ENCODE measurements at regions not wholly inside any gene's neighbourhood (a gene's known extent, or its start where the extent isn't known, plus 50 kb on each side); places are given as distances from the start of the nearest gene placed in this dataset.

GRCh38 chr5:159695741-159696294 is 220.5 kb upstream of the ADRA1B start:
- H3K9ac ChIP-seq (ENCODE audit: insufficient read depth in 1 of 2, low read length in 2 of 2), result no peak overlapping the region
- WGBS, 2 donors, result 70 to 75% methylated on average over 5 of the region's 5 CpGs
- H3K27me3 ChIP-seq (ENCODE audit: control insufficient read depth in 3 of 3, insufficient read depth in 3 of 3, low read length in 2 of 3), result no peaks in the 10 kb centered on the region
- no peak overlapping the region for H3K4me3 ChIP-seq
- DNase-seq, result peak in 1 of 3 donors; percentile 7
- H3K36me3 ChIP-seq (ENCODE audit: control insufficient read depth in 4 of 4, insufficient read depth in 4 of 4, low read length in 4 of 4), result no peaks in the 10 kb centered on the region
- H3K27ac ChIP-seq (ENCODE audit: low read depth in 1 of 2, low read length in 1 of 2), result no peak overlapping the region
- TF ChIP-seq CTCF (IDR thresholded peaks at IDR 0.05; ENCODE audit: control extremely low read depth, extremely low read depth), result no peak
- peaks cover 0 to 2% (median 0%) of the 10 kb centered on the region in 4 donors for H3K9me3 ChIP-seq (ENCODE audit: control insufficient read depth in 4 of 4, insufficient read depth in 3 of 4, low read length in 3 of 4)
- ATAC-seq (ENCODE audit: insufficient read depth, low FRiP score), result no peak
- H3K4me1 ChIP-seq (ENCODE audit: control insufficient read depth in 5 of 5, insufficient read depth in 5 of 5, low read length in 5 of 5), result no peaks in the 10 kb centered on the region

GRCh38 chr5:159697530-159697929 is 218.8 kb upstream of the ADRA1B start:
- H3K9me3 ChIP-seq (ENCODE audit: control insufficient read depth in 4 of 4, insufficient read depth in 3 of 4, low read length in 3 of 4), result no peaks in the 10 kb centered on the region
- no peak overlapping the region for H3K27ac ChIP-seq (ENCODE audit: low read depth in 1 of 2, low read length in 1 of 2)
- no peak for ATAC-seq (ENCODE audit: insufficient read depth, low FRiP score)
- no peak overlapping the region for H3K4me3 ChIP-seq
- H3K27me3 ChIP-seq (ENCODE audit: control insufficient read depth in 3 of 3, insufficient read depth in 3 of 3, low read length in 2 of 3), result no peaks in the 10 kb centered on the region
- TF ChIP-seq CTCF (IDR thresholded peaks at IDR 0.05; ENCODE audit: control extremely low read depth, extremely low read depth), result no peak
- no peaks in the 10 kb centered on the region for H3K36me3 ChIP-seq (ENCODE audit: control insufficient read depth in 4 of 4, insufficient read depth in 4 of 4, low read length in 4 of 4)
- no peak overlapping the region for H3K9ac ChIP-seq (ENCODE audit: insufficient read depth in 1 of 2, low read length in 2 of 2)
- no peak for DNase-seq
- no peaks in the 10 kb centered on the region for H3K4me1 ChIP-seq (ENCODE audit: control insufficient read depth in 5 of 5, insufficient read depth in 5 of 5, low read length in 5 of 5)

GRCh38 chr5:159698322-159698721 is 218.0 kb upstream of the ADRA1B start:
- no peak overlapping the region for H3K9ac ChIP-seq (ENCODE audit: insufficient read depth in 1 of 2, low read length in 2 of 2)
- no peaks in the 10 kb centered on the region for H3K36me3 ChIP-seq (ENCODE audit: control insufficient read depth in 4 of 4, insufficient read depth in 4 of 4, low read length in 4 of 4)
- no peak for ATAC-seq (ENCODE audit: insufficient read depth, low FRiP score)
- TF ChIP-seq CTCF (IDR thresholded peaks at IDR 0.05; ENCODE audit: control extremely low read depth, extremely low read depth), result no peak
- no peaks in the 10 kb centered on the region for H3K4me1 ChIP-seq (ENCODE audit: control insufficient read depth in 5 of 5, insufficient read depth in 5 of 5, low read length in 5 of 5)
- H3K4me3 ChIP-seq, result no peak overlapping the region
- no peaks in the 10 kb centered on the region for H3K27me3 ChIP-seq (ENCODE audit: control insufficient read depth in 3 of 3, insufficient read depth in 3 of 3, low read length in 2 of 3)
- no peak for DNase-seq
- no peak overlapping the region for H3K27ac ChIP-seq (ENCODE audit: low read depth in 1 of 2, low read length in 1 of 2)
- no peaks in the 10 kb centered on the region for H3K9me3 ChIP-seq (ENCODE audit: control insufficient read depth in 4 of 4, insufficient read depth in 3 of 4, low read length in 3 of 4)

- Histone ChIP-seq H3K27me3 (ENCODE audit: control insufficient read depth in 3 of 3, insufficient read depth in 3 of 3, low read length in 2 of 3) (no peaks in the 10 kb centered on the region), H3K27ac (ENCODE audit: low read depth in 1 of 2, low read length in 1 of 2) (no peak overlapping the region), H3K36me3 (ENCODE audit: control insufficient read depth in 4 of 4, insufficient read depth in 4 of 4, low read length in 4 of 4) (no peaks in the 10 kb centered on the region), H3K9me3 (ENCODE audit: control insufficient read depth in 4 of 4, insufficient read depth in 3 of 4, low read length in 3 of 4) (no peaks in the 10 kb centered on the region), H3K9ac (ENCODE audit: insufficient read depth in 1 of 2, low read length in 2 of 2) (no peak overlapping the region), H3K4me1 (ENCODE audit: control insufficient read depth in 5 of 5, insufficient read depth in 5 of 5, low read length in 5 of 5) (no peaks in the 10 kb centered on the region), H3K4me3 (no peak overlapping the region)
- TF ChIP-seq CTCF (IDR thresholded peaks at IDR 0.05; ENCODE audit: control extremely low read depth, extremely low read depth), result no peak
- ATAC-seq (ENCODE audit: insufficient read depth, low FRiP score), result no peak
- DNase-seq, result peak in 1 of 3 donors; percentile 39
Measured at GRCh38 chr5:159700016-159700415, 216.3 kb upstream of the ADRA1B start.
